H1 (cell line): ENCODE measurements at regions not wholly inside any gene's neighbourhood (a gene's known extent, or its start where the extent isn't known, plus 50 kb on each side); places are given as distances from the start of the nearest gene placed in this dataset.
A peak's percentile ranks its signal among the peaks of the same experiment; 100 is the strongest.

ENCODE experiments used
- CTCF ChIA-PET: fragments of 300-600 bp; sonication (Branson Sonifier 250); formaldehyde crosslinking; loops from one replicate; lab custom pipeline; 2021; ENCODE audit not compliant: partially characterized antibody; lab: Charles Lee
- POLR2A ChIA-PET: fragments of 300-600 bp; sonication (Branson Sonifier 250); formaldehyde crosslinking; loops from one replicate; lab custom pipeline; 2021; ENCODE audit warnings: inconsistent platforms; ENCODE audit not compliant: partially characterized antibody; lab: Charles Lee
- DNase-seq, 2 experiments: peaks; one replicate each; pipeline versions ENCODE4 v3.0.0 to v3.0.0-alpha.2; 2010 to 2022; ENCODE audit warnings: low spot score in 2 of 2, low read depth in 1 of 2, mixed read lengths in 1 of 2
- FAIRE-seq: peaks from 2 replicates; lab custom pipeline; 2011; peaks lifted over from hg19 to GRCh38; lab: Jason Lieb, UNC
- H2AFZ ChIP-seq: 2 replicates; pipeline ENCODE4 v1.8.1; 2012; ENCODE audit warnings: low read length, inconsistent platforms
- H2AK5ac ChIP-seq: 2 replicates; pipeline ENCODE4 v1.6.1; 2013; ENCODE audit warnings: low read depth, low read length
- H2BK120ac ChIP-seq: replicated peaks from 2 replicates; pipeline ENCODE3; 2013; ENCODE audit warnings: low read depth, low read length, inconsistent platforms
- H2BK12ac ChIP-seq: 2 replicates; pipeline ENCODE4 v1.6.1; 2013; ENCODE audit warnings: low read depth, low read length
- H2BK15ac ChIP-seq: 2 replicates; pipeline ENCODE4 v1.6.1; 2013; ENCODE audit warnings: low read length
- H2BK20ac ChIP-seq: 2 replicates; pipeline ENCODE4 v1.6.1; 2013; ENCODE audit warnings: low read length
- H2BK5ac ChIP-seq: 2 replicates; pipeline ENCODE4 v1.6.1; 2013; ENCODE audit warnings: low read depth, low read length
- H3K14ac ChIP-seq: 2 replicates; pipeline ENCODE4 v1.6.1; 2013; ENCODE audit warnings: inconsistent platforms; ENCODE audit not compliant: insufficient read length
- H3K18ac ChIP-seq: 2 replicates; pipeline ENCODE4 v1.6.1; 2013; ENCODE audit warnings: low read length; ENCODE audit errors: extremely low read depth
- H3K23ac ChIP-seq: 2 replicates; pipeline ENCODE4 v1.6.1; 2013; ENCODE audit warnings: inconsistent platforms; ENCODE audit not compliant: insufficient read length
- H3K23me2 ChIP-seq: 2 replicates; pipeline ENCODE4 v1.6.1; 2013; ENCODE audit warnings: low read depth, low read length
- H3K27ac ChIP-seq: 2 replicates; pipeline ENCODE4 v1.6.1; 2011; ENCODE audit warnings: low read depth, low read length, inconsistent platforms
- H3K27me3 ChIP-seq, 4 experiments: replicated peaks in 1 of 4; 1 replicate in 1 of 4; 2 replicates in 3 of 4; pipeline versions ENCODE4 v1.6.1 to v1.8.1; 2011 to 2013; ENCODE audit warnings: low read length in 3 of 4, mild to moderate bottlenecking in 3 of 4, inconsistent platforms in 2 of 4, mixed read lengths in 2 of 4, moderate library complexity in 1 of 4; ENCODE audit not compliant: control insufficient read depth in 3 of 4, insufficient read depth in 3 of 4; ENCODE audit errors: extremely low read depth in 1 of 4
- H3K36me3 ChIP-seq, 4 experiments: 2 replicates each; pipeline versions ENCODE4 v1.6.1 to v1.8.1; 2011 to 2013; ENCODE audit warnings: mild to moderate bottlenecking in 4 of 4, low read length in 3 of 4, moderate library complexity in 2 of 4, control low read depth in 1 of 4, inconsistent platforms in 1 of 4; ENCODE audit not compliant: insufficient read depth in 4 of 4, control insufficient read depth in 2 of 4
- H3K4ac ChIP-seq: replicated peaks from 2 replicates; pipeline ENCODE3; 2013; ENCODE audit warnings: low read length, low read depth, mixed read lengths, inconsistent platforms; ENCODE audit not compliant: insufficient read length
- H3K4me1 ChIP-seq, 4 experiments: replicated peaks in 1 of 4; 1 replicate in 1 of 4; 2 replicates in 3 of 4; pipeline versions ENCODE4 v1.6.1 to v1.8.1; 2011 to 2013; ENCODE audit warnings: low read length in 3 of 4, inconsistent platforms in 2 of 4, mixed read lengths in 1 of 4; ENCODE audit not compliant: insufficient read depth in 4 of 4, control insufficient read depth in 3 of 4
- H3K4me2 ChIP-seq, 2 experiments: 2 replicates each; pipeline versions ENCODE4 v1.6.1 to v1.8.1; 2011 to 2013; ENCODE audit warnings: low read depth in 2 of 2, low read length in 2 of 2, control low read depth in 1 of 2, inconsistent platforms in 1 of 2, mild to moderate bottlenecking in 1 of 2; ENCODE audit not compliant: insufficient read depth in 1 of 2
- H3K4me3 ChIP-seq, 4 experiments: fragments of 200-600, 300-600 bp in 1 of 4; sonication (generic), shearing (Covaris generic), sonication (Bioruptor Twin) in 1 of 4; 2 replicates each; pipeline versions ENCODE4 v1.5.1 to v1.8.1; 2011 to 2016; ENCODE audit warnings: low read length in 4 of 4, low read depth in 3 of 4, control low read depth in 2 of 4, inconsistent platforms in 2 of 4, mild to moderate bottlenecking in 2 of 4, mixed read lengths in 1 of 4, moderate library complexity in 1 of 4; ENCODE audit not compliant: insufficient read depth in 2 of 4; ENCODE audit errors: extremely low read depth in 1 of 4
- H3K56ac ChIP-seq: replicated peaks from 2 replicates; pipeline ENCODE3; 2013; ENCODE audit warnings: low read depth, mild to moderate bottlenecking, mixed read lengths, low read length, inconsistent platforms; ENCODE audit not compliant: insufficient read length
- H3K79me1 ChIP-seq: 2 replicates; pipeline ENCODE4 v1.6.1; 2013; ENCODE audit warnings: low read depth, low read length, control low read depth
- H3K79me2 ChIP-seq, 2 experiments: 2 replicates each; pipeline versions ENCODE4 v1.6.1 to v1.8.1; 2012 to 2013; ENCODE audit warnings: low read length in 2 of 2, mild to moderate bottlenecking in 2 of 2, inconsistent platforms in 1 of 2; ENCODE audit not compliant: insufficient read depth in 2 of 2, control insufficient read depth in 1 of 2
- H3K9ac ChIP-seq, 4 experiments: replicated peaks in 1 of 4; 1 replicate in 1 of 4; 2 replicates in 3 of 4; pipeline versions ENCODE4 v1.6.1 to v1.8.1; 2011 to 2013; ENCODE audit warnings: low read depth in 3 of 4, low read length in 3 of 4, control low read depth in 2 of 4, mild to moderate bottlenecking in 2 of 4, moderate library complexity in 2 of 4, inconsistent platforms in 1 of 4; ENCODE audit errors: extremely low read depth in 1 of 4
- H3K9me3 ChIP-seq, 2 experiments: 2 replicates each; pipeline versions ENCODE4 v1.6.1 to v1.8.1; 2012 to 2013; ENCODE audit warnings: mild to moderate bottlenecking in 2 of 2, moderate library complexity in 2 of 2, control low read depth in 1 of 2, inconsistent platforms in 1 of 2, low read depth in 1 of 2, low read length in 1 of 2, mixed read lengths in 1 of 2; ENCODE audit not compliant: insufficient read depth in 2 of 2
- H4K20me1 ChIP-seq, 2 experiments: replicated peaks in 1 of 2; 2 replicates each; pipeline versions ENCODE3 to v1.8.1; 2011 to 2013; ENCODE audit warnings: inconsistent platforms in 2 of 2, low read length in 2 of 2, mild to moderate bottlenecking in 1 of 2; ENCODE audit not compliant: insufficient read depth in 2 of 2, control insufficient read depth in 1 of 2
- H4K5ac ChIP-seq: 2 replicates; pipeline ENCODE4 v1.6.1; 2013; ENCODE audit warnings: low read length, low read depth, mixed read lengths, inconsistent platforms; ENCODE audit not compliant: insufficient read length
- H4K8ac ChIP-seq: 2 replicates; pipeline ENCODE4 v1.8.0; 2013; ENCODE audit warnings: mild to moderate bottlenecking, moderate library complexity, low read length, inconsistent platforms; ENCODE audit not compliant: insufficient read depth; ENCODE audit errors: extremely low read depth
- H4K91ac ChIP-seq: replicated peaks from 2 replicates; pipeline ENCODE3; 2013; ENCODE audit warnings: low read length, mixed read lengths, inconsistent platforms; ENCODE audit not compliant: insufficient read length
- ATF2 ChIP-seq: IDR thresholded peaks from 2 replicates; pipeline ENCODE4 v1.6.1; 2012; ENCODE audit warnings: low read length, inconsistent platforms
- CHD1 ChIP-seq: IDR thresholded peaks from 2 replicates; pipeline ENCODE4 v1.6.1; 2012; ENCODE audit warnings: low read depth, low read length, improper control_type of control experiment
- EP300 ChIP-seq, 2 experiments: IDR thresholded peaks; 1 replicate in 1 of 2; 2 replicates in 1 of 2; pipeline ENCODE4 v1.6.1; 2011 to 2012; ENCODE audit warnings: low read depth in 2 of 2, low read length in 2 of 2, mild to moderate bottlenecking in 2 of 2, borderline replicate concordance in 1 of 2, inconsistent platforms in 1 of 2, moderate library complexity in 1 of 2
- HDAC6 ChIP-seq: IDR thresholded peaks from one replicate; pipeline ENCODE4 v1.7.1; 2012; ENCODE audit warnings: low read depth, mild to moderate bottlenecking, inconsistent platforms, low read length, moderate library complexity
- JUN ChIP-seq: IDR thresholded peaks from 2 replicates; pipeline ENCODE4 v1.6.1; 2011; ENCODE audit warnings: low read depth, mild to moderate bottlenecking, improper control_type of control experiment, low read length
- JUND ChIP-seq: IDR thresholded peaks from 2 replicates; pipeline ENCODE4 v1.6.1; 2011; ENCODE audit warnings: mild to moderate bottlenecking, improper control_type of control experiment, low read length
- KDM1A ChIP-seq: fragments of 200-600, 300-600 bp; sonication (generic); IDR thresholded peaks from 2 replicates; pipeline ENCODE4 v1.7.1; 2016; ENCODE audit warnings: mild to moderate bottlenecking, low read length, borderline replicate concordance
- KDM5A ChIP-seq: fragments of 200-600 bp; IDR thresholded peaks from 2 replicates; pipeline ENCODE4 v1.7.1; 2012; ENCODE audit warnings: mild to moderate bottlenecking, low read length, inconsistent platforms, mixed read lengths
- RFX5 ChIP-seq: IDR thresholded peaks from 2 replicates; pipeline ENCODE4 v1.6.1; 2011; ENCODE audit warnings: low read depth, low read length, improper control_type of control experiment, borderline replicate concordance
- RNF2 ChIP-seq: fragments of 200-900, 300-1000 bp; sonication (generic); IDR thresholded peaks from 2 replicates; pipeline ENCODE4 v1.7.1; 2016; ENCODE audit warnings: borderline replicate concordance, low read depth, mild to moderate bottlenecking, antibody characterized with exemption, low read length; ENCODE audit not compliant: poor library complexity, severe bottlenecking; ENCODE audit errors: missing control alignments
- TAF1 ChIP-seq: IDR thresholded peaks from 2 replicates; pipeline ENCODE4 v1.6.1; 2011; ENCODE audit warnings: mild to moderate bottlenecking, low read depth, low read length
- WGBS, 2 experiments: shearing (Covaris generic) in 1 of 2; methylation state at CpG; one replicate each; pipeline versions ENCODE4 v1.1.6 to v1.1.7; 2013 to 2015; ENCODE audit warnings: low lambda C conversion rate in 2 of 2, mixed read lengths in 2 of 2, inconsistent platforms in 1 of 2, low coverage in 1 of 2, missing lambda C conversion rate in 1 of 2; ENCODE audit not compliant: insufficient replicate concordance in 2 of 2, insufficient coverage in 1 of 2, insufficient read length in 1 of 2; ENCODE audit errors: extremely low coverage in 1 of 2, missing lambda C conversion rate in 1 of 2; 5-methylcytosine and 5-hydroxymethylcytosine counted together

- POLR2A ChIA-PET: interaction anchor here (0.7 kb wide), 1 partner anchor 121 kb away, joined by 3 read pairs; the partner anchor contains the start of gene C16orf95
- peaks cover 0 to 7% (median 4%) of the 10 kb centered on the region in 4 experiments; a peak in 3 of 7 replicates for H3K4me1 ChIP-seq
Measured at GRCh38 chr16:87196661-87197060, 120.5 kb downstream of the C16orf95 start.

More at GRCh38 chr16:87196661-87197060, 120.5 kb downstream of the C16orf95 start:
- no peak overlapping the region for H2AFZ ChIP-seq
- H3K23ac ChIP-seq: no peak overlapping the region
- H4K20me1 ChIP-seq: no peaks in the 10 kb centered on the region
- H4K8ac ChIP-seq: no peak overlapping the region
- no peaks in the 10 kb centered on the region for H3K79me2 ChIP-seq
- no peak overlapping the region for H2BK20ac ChIP-seq
- no peak for FAIRE-seq
- H3K27me3 ChIP-seq: no peaks in the 10 kb centered on the region
- TF ChIP-seq CHD1: no peak
- no peak for TF ChIP-seq EP300 (IDR thresholded peaks at IDR 0.05; ENCODE audit: borderline replicate concordance in 1 of 2, low read depth in 2 of 2, low read length in 2 of 2)
- TF ChIP-seq JUND: no peak
- TF ChIP-seq JUN: no peak
- TF ChIP-seq TAF1: no peak
- TF ChIP-seq ATF2: no peak
- TF ChIP-seq RFX5: no peak
- TF ChIP-seq HDAC6: no peak
- no peak for TF ChIP-seq KDM1A
- no peak for TF ChIP-seq KDM5A
- no peak for TF ChIP-seq RNF2
- TF ChIP-seq, all 59 proteins: peak for 0
- Histone ChIP-seq H2BK120ac (no peak overlapping the region), H2BK12ac (no peak overlapping the region), H3K9ac (no peak overlapping the region), H3K27ac (no peak overlapping the region), H3K14ac (no peak overlapping the region), H3K9me3 (no peaks in the 10 kb centered on the region; a peak in 1 of 4 replicates), H4K91ac (no peak overlapping the region), H4K5ac (no peak overlapping the region), H3K4me2 (no peak overlapping the region), H3K79me1 (no peaks in the 10 kb centered on the region), H3K4me3 (no peak overlapping the region), H3K36me3 (no peaks in the 10 kb centered on the region), H3K4ac (no peak overlapping the region), H3K18ac (no peak overlapping the region), H2BK15ac (0 out of 2 replicates have a peak overlapping the region, but pooled peaks have one; percentile 29), H2AK5ac (no peak overlapping the region), H3K56ac (no peak overlapping the region), H3K23me2 (no peaks in the 10 kb centered on the region; the same call in 1 of the 2 replicates), H2BK5ac (no peak overlapping the region)
- CTCF ChIA-PET: interaction anchor here (0.6 to 1.5 kb wide), 3 partner anchors 17 to 1012 kb away, joined by 3 to 5 read pairs (median 4); no protein-coding TSS in a partner anchor
- whole genome bisulfite sequencing, 2 experiments: 95% methylated on average over 2 of the region's 2 CpGs; no CpG with 5 or more reads in 1 of the 2 experiments
- no peak for DNase-seq
